ENCODE measurements at regions not wholly inside any gene's neighbourhood (a gene's known extent, or its start where the extent isn't known, plus 50 kb on each side); places are given as distances from the start of the nearest gene placed in this dataset.

DNA sequence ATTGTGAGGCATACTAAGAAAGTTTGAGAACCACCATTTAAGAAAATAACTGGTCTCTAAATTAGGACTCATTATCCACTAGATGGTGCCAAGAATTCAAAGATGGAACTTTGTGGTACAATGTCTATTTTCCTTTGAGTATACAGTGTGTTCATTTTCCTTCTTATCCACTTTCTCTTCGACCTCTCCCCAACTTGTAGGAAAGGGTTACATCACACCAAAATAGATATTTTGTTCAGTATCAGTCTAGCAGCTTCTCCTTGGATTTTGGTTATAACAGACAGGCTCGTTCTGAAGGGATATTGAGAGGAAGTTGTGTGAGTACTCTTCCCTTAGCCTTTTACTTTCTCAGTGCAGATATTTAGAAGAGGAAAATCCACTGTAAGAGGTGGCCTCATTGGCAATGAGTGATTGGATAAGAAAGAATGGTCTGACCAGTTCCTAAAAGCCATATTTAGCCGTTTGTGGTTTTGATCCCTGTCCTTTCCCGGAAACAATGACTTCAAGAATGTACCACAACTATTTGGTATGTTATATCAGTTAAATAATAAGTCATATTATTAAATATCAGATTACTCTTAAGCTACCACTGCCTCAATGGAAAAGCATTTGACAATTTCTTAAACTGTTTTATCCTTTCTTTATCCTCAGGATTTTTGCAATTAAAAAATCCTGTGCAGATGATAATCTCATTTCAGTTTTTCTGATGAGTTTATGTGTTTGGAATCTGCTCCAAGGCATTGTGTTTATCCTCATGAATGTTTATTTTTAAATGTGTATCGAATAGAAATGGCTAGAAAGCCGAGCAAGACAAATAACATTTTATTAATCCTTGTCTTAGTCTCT, 69.0 kb upstream of the GRAMD2B start (continued):
- TF ChIP-seq, protein P1, sequence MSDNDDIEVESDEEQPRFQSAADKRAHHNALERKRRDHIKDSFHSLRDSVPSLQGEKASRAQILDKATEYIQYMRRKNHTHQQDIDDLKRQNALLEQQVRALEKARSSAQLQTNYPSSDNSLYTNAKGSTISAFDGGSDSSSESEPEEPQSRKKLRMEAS (IDR thresholded peaks at IDR 0.05; ENCODE audit: low read depth, low read length), result no peak
- no peak for TF ChIP-seq SMAD5 (IDR thresholded peaks at IDR 0.05; ENCODE audit: low read depth)
- TF ChIP-seq EGR1 (IDR thresholded peaks at IDR 0.05; ENCODE audit: borderline replicate concordance in 1 of 2, low read depth in 2 of 2, low read length in 2 of 2), result no peak
- TF ChIP-seq RAD21 (IDR thresholded peaks at IDR 0.05; ENCODE audit: insufficient read depth, low read depth, low read length), result peak; percentile 91
- TF ChIP-seq, protein P2, sequence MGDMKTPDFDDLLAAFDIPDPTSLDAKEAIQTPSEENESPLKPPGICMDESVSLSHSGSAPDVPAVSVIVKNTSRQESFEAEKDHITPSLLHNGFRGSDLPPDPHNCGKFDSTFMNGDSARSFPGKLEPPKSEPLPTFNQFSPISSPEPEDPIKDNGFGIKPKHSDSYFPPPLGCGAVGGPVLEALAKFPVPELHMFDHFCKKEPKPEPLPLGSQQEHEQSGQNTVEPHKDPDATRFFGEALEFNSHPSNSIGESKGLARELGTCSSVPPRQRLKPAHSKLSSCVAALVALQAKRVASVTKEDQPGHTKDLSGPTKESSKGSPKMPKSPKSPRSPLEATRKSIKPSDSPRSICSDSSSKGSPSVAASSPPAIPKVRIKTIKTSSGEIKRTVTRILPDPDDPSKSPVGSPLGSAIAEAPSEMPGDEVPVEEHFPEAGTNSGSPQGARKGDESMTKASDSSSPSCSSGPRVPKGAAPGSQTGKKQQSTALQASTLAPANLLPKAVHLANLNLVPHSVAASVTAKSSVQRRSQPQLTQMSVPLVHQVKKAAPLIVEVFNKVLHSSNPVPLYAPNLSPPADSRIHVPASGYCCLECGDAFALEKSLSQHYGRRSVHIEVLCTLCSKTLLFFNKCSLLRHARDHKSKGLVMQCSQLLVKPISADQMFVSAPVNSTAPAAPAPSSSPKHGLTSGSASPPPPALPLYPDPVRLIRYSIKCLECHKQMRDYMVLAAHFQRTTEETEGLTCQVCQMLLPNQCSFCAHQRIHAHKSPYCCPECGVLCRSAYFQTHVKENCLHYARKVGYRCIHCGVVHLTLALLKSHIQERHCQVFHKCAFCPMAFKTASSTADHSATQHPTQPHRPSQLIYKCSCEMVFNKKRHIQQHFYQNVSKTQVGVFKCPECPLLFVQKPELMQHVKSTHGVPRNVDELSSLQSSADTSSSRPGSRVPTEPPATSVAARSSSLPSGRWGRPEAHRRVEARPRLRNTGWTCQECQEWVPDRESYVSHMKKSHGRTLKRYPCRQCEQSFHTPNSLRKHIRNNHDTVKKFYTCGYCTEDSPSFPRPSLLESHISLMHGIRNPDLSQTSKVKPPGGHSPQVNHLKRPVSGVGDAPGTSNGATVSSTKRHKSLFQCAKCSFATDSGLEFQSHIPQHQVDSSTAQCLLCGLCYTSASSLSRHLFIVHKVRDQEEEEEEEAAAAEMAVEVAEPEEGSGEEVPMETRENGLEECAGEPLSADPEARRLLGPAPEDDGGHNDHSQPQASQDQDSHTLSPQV (IDR thresholded peaks at IDR 0.05), result peak; percentile 74; the same call in 1 of the 2 replicates
- TF ChIP-seq EP300 (IDR thresholded peaks at IDR 0.05; ENCODE audit: borderline replicate concordance in 1 of 2, control insufficient read depth in 1 of 2, low read depth in 2 of 2, low read length in 2 of 2), result no peak

Measured in GM12878 (cell line).